ENCODE measurements at regions not wholly inside any gene's neighbourhood (a gene's known extent, or its start where the extent isn't known, plus 50 kb on each side); places are given as distances from the start of the nearest gene placed in this dataset.

GRCh38 chr15:25545889-25546288 lies 107.1 kb upstream of the UBE3A start:
- TF ChIP-seq CTCF (IDR thresholded peaks at IDR 0.05) = no peak
- no peak for TF ChIP-seq POLR2A (IDR thresholded peaks at IDR 0.05)

Data from right lobe of liver (tissue), 4 donors.